ENCODE measurements at regions not wholly inside any gene's neighbourhood (a gene's known extent, or its start where the extent isn't known, plus 50 kb on each side); places are given as distances from the start of the nearest gene placed in this dataset.

- TF ChIP-seq, protein P1, sequence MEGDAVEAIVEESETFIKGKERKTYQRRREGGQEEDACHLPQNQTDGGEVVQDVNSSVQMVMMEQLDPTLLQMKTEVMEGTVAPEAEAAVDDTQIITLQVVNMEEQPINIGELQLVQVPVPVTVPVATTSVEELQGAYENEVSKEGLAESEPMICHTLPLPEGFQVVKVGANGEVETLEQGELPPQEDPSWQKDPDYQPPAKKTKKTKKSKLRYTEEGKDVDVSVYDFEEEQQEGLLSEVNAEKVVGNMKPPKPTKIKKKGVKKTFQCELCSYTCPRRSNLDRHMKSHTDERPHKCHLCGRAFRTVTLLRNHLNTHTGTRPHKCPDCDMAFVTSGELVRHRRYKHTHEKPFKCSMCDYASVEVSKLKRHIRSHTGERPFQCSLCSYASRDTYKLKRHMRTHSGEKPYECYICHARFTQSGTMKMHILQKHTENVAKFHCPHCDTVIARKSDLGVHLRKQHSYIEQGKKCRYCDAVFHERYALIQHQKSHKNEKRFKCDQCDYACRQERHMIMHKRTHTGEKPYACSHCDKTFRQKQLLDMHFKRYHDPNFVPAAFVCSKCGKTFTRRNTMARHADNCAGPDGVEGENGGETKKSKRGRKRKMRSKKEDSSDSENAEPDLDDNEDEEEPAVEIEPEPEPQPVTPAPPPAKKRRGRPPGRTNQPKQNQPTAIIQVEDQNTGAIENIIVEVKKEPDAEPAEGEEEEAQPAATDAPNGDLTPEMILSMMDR (IDR thresholded peaks at IDR 0.05): no peak
- no peak for TF ChIP-seq EP300 (IDR thresholded peaks at IDR 0.05)
- no peak for TF ChIP-seq POLR2A (IDR thresholded peaks at IDR 0.05)
These were observed 171.7 kb downstream of the NHLRC3 start for GRCh38 chr13:39209731-39210531.
